ENCODE measurements at regions not wholly inside any gene's neighbourhood (a gene's known extent, or its start where the extent isn't known, plus 50 kb on each side); places are given as distances from the start of the nearest gene placed in this dataset.

DNA sequence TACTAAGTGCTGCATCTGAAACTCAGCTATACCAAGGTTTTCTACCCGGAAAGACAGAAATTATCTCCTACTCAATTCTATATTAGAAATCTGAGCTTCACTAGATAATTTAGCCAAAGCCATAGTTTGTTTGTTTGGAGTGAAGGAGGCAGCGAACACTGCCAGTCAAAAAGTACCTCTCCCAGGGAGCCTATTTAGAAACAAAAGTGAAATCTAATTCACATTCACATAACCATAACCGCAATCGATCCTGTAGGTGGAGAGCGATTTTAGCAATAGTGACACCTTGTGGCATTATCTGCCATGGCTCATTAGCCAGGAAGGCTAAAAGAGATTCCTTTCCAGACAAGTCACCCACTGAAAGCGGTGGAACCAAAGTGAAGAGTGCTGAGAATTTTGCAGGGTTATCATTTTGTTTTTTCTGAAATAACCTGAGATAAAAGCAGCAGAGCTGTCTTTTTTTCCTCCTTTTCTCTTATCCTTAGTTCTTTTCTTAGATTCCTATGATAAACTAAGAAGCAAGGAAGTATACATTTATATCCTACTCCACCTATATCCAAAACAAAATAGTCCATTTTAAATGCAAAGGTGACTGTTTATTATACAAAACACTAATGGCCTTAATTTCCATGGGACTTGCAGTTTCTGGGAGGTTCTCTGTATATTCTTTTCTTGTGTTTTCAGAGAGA is 83.7 kb upstream of the BET1 start (continued):
- TF ChIP-seq, protein P1, sequence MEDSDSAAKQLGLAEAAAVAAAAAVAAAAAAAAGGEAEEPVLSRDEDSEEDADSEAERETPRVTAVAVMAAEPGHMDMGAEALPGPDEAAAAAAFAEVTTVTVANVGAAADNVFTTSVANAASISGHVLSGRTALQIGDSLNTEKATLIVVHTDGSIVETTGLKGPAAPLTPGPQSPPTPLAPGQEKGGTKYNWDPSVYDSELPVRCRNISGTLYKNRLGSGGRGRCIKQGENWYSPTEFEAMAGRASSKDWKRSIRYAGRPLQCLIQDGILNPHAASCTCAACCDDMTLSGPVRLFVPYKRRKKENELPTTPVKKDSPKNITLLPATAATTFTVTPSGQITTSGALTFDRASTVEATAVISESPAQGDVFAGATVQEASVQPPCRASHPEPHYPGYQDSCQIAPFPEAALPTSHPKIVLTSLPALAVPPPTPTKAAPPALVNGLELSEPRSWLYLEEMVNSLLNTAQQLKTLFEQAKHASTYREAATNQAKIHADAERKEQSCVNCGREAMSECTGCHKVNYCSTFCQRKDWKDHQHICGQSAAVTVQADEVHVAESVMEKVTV (CRISPR knock-in tag; IDR thresholded peaks at IDR 0.05) = peak; percentile 62; the same call in 1 of the 2 replicates
- TF ChIP-seq CREB1 (IDR thresholded peaks at IDR 0.05) (no peak), CREB1 (CRISPR knock-in tag; IDR thresholded peaks at IDR 0.05) (no peak), YY1 (IDR thresholded peaks at IDR 0.05; ENCODE audit: borderline replicate concordance in 1 of 3, control insufficient read depth in 1 of 3, extremely low read depth in 1 of 3, insufficient read depth in 3 of 3, insufficient read length in 1 of 3, insufficient replicate concordance in 2 of 3, low read depth in 1 of 3, low read length in 2 of 3) (no peak), TSC22D4 (tag; IDR thresholded peaks at IDR 0.05) (no peak), RAD21 (CRISPR knock-in tag; conservative IDR thresholded peaks at IDR 0.05 in 1 of 2, IDR thresholded peaks at IDR 0.05 in 1 of 2) (peak; percentile 82 to 87), KLF16 (IDR thresholded peaks at IDR 0.05) (0 out of 2 replicates have a peak, but pooled peaks have one; percentile 29), ATF7 (IDR thresholded peaks at IDR 0.05) (no peak)

DNA sequence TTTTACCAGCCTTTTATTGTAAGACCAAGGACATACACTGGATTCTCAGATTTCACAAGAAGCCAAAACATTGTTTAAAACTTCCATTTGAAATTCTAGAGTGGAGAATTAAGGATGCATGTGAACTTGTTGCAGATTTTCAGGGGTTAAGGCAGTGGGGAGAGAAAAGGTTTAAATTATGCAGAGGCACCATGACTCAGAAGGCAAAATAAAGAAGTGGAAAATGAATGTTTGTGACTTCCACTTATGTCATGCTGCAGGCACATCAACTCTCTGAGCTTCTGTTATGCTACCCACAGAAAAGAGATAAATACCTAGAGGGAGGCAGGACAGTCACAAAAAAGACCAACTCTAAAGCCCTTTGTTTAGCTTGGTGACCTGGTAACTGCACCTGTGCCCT is 84.4 kb upstream of the BET1 start:
- H3K4me2 ChIP-seq (ENCODE audit: insufficient read depth, low read length) = no peak overlapping the region
- H3K27ac ChIP-seq (ENCODE audit: extremely low read depth, low read depth, low read length) = no peak overlapping the region
- no TSS peak for BruUV-seq (replicated peaks)
- no peak for DNase-seq (ENCODE audit: extremely low read depth in 1 of 4, low spot score in 3 of 4)
- H2AFZ ChIP-seq (ENCODE audit: low read depth, low read length) = no peak overlapping the region
- ChIA-PET POLR2A (interaction anchor here (1.1 kb wide), 1 partner anchor 15 kb away, joined by 4 read pairs; no protein-coding TSS in a partner anchor), CTCF (ENCODE audit: low intra/inter-chr PET ratio) (interaction anchor here (0.6 to 1.7 kb wide), 3 partner anchors 186 to 487 kb away, joined by 3 to 6 read pairs (median 6); no protein-coding TSS in a partner anchor)
- no peaks in the 10 kb centered on the region for H3K36me3 ChIP-seq (ENCODE audit: control insufficient read depth, insufficient read depth, low read length)
- no peaks in the 10 kb centered on the region for H4K20me1 ChIP-seq (replicated peaks; ENCODE audit: control insufficient read depth, insufficient read depth, low read length)
- no peak overlapping the region for H3K4me3 ChIP-seq
- peaks cover 3 to 17% of the 10 kb centered on the region in 2 experiments for H3K27me3 ChIP-seq (ENCODE audit: control insufficient read depth in 2 of 2, insufficient read depth in 2 of 2, low read length in 2 of 2)
- H3K9me1 ChIP-seq (ENCODE audit: control insufficient read depth, insufficient read depth, low read length) = no peaks in the 10 kb centered on the region
- no peaks in the 10 kb centered on the region for H3K9me3 ChIP-seq (replicated peaks; ENCODE audit: control insufficient read depth, insufficient read depth, low read depth, low read length)
- TF ChIP-seq MCM5 (IDR thresholded peaks at IDR 0.05; ENCODE audit: low read depth) (no peak), SMC3 (conservative IDR thresholded peaks at IDR 0.05; ENCODE audit: insufficient read depth, low read depth, low read length) (no peak), NR2C2 (CRISPR knock-in tag; IDR thresholded peaks at IDR 0.05) (no peak), NR2C2 (tag; IDR thresholded peaks at IDR 0.05) (no peak), THRAP3 (IDR thresholded peaks at IDR 0.05; ENCODE audit: borderline replicate concordance) (no peak), ZNF232 (CRISPR knock-in tag; IDR thresholded peaks at IDR 0.05) (no peak)
- TF ChIP-seq, protein P2, sequence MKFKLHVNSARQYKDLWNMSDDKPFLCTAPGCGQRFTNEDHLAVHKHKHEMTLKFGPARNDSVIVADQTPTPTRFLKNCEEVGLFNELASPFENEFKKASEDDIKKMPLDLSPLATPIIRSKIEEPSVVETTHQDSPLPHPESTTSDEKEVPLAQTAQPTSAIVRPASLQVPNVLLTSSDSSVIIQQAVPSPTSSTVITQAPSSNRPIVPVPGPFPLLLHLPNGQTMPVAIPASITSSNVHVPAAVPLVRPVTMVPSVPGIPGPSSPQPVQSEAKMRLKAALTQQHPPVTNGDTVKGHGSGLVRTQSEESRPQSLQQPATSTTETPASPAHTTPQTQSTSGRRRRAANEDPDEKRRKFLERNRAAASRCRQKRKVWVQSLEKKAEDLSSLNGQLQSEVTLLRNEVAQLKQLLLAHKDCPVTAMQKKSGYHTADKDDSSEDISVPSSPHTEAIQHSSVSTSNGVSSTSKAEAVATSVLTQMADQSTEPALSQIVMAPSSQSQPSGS (CRISPR knock-in tag; IDR thresholded peaks at IDR 0.05) = no peak
- no peaks in the 10 kb centered on the region for H3K79me2 ChIP-seq (ENCODE audit: control insufficient read depth, insufficient read depth, low read length)
- FAIRE-seq = no peak
- no peak for ATAC-seq
- in situ Hi-C loops (cut with MboI) (no loop called here), intact Hi-C loops (cut with micrococcal nuclease) (loop anchor here (10.0 kb wide), 3 partner anchors 306 to 844 kb away; partner anchors contain the start of gene COL1A2)
- H3K9ac ChIP-seq (ENCODE audit: insufficient read depth in 1 of 2, low read depth in 2 of 2, low read length in 2 of 2) = no peak overlapping the region
- no peaks in the 10 kb centered on the region for H3K4me1 ChIP-seq (replicated peaks in 1 of 2; ENCODE audit: control insufficient read depth in 2 of 2, insufficient read depth in 2 of 2, low read length in 2 of 2)
